Neural cell (in vitro differentiated cells): ENCODE measurements at regions not wholly inside any gene's neighbourhood (a gene's known extent, or its start where the extent isn't known, plus 50 kb on each side); places are given as distances from the start of the nearest gene placed in this dataset.

Source experiments
- H2AFZ ChIP-seq: fragments of 200-600, 300-800 bp; sonication (generic), shearing (Covaris generic); 2 replicates; pipeline ENCODE4 v1.6.0; 2014; ENCODE audit warnings: low read depth, mild to moderate bottlenecking, antibody characterized with exemption, low read length, moderate library complexity
- H3F3A ChIP-seq: fragments of 200-600 bp; shearing (Covaris generic); 2 replicates; pipeline ENCODE4 v1.6.1; 2016; ENCODE audit warnings: mild to moderate bottlenecking, moderate library complexity, mixed read lengths, antibody characterized with exemption, low read length; ENCODE audit not compliant: insufficient read depth, poor library complexity, severe bottlenecking
- H3K27ac ChIP-seq: fragments of 200-600, 300-800 bp; sonication (generic), shearing (Covaris generic); 2 replicates; pipeline ENCODE4 v1.5.1; 2014; ENCODE audit warnings: mild to moderate bottlenecking, low read length, moderate library complexity
- H3K27me3 ChIP-seq: fragments of 300-800, 200-600 bp; sonication (generic), shearing (Covaris generic); 2 replicates; pipeline ENCODE4 v1.6.0; 2014; ENCODE audit warnings: mild to moderate bottlenecking, low read depth, low read length, moderate library complexity; ENCODE audit not compliant: insufficient read depth
- H3K36me3 ChIP-seq: fragments of 300-800, 200-600 bp; sonication (generic), shearing (Covaris generic); 2 replicates; pipeline ENCODE4 v1.5.1; 2014; ENCODE audit warnings: mild to moderate bottlenecking, antibody characterized with exemption, low read length, moderate library complexity; ENCODE audit not compliant: insufficient read depth
- H3K4me2 ChIP-seq: fragments of 300-800, 200-600 bp; sonication (generic), shearing (Covaris generic); 2 replicates; pipeline ENCODE4 v1.6.0; 2014; ENCODE audit warnings: mild to moderate bottlenecking, low read length
- H3K4me3 ChIP-seq: fragments of 300-800, 200-600 bp; sonication (generic), shearing (Covaris generic); 2 replicates; pipeline ENCODE4 v1.5.1; 2014; ENCODE audit warnings: mild to moderate bottlenecking, low read length, moderate library complexity
- H3K79me2 ChIP-seq: fragments of 200-600 bp; shearing (Covaris generic); replicated peaks from 2 replicates; pipeline ENCODE4 v1.6.0; 2014; ENCODE audit warnings: mild to moderate bottlenecking, low read length, moderate library complexity; ENCODE audit not compliant: insufficient read depth
- H3K9ac ChIP-seq: fragments of 300-800, 200-600 bp; sonication (generic), shearing (Covaris generic); 2 replicates; pipeline ENCODE4 v1.6.1; 2016; ENCODE audit warnings: mild to moderate bottlenecking, low read length, mixed read lengths
- H3K9me2 ChIP-seq: fragments of 200-600 bp; shearing (Covaris generic); 2 replicates; pipeline ENCODE4 v1.6.1; 2016; ENCODE audit warnings: mild to moderate bottlenecking, low read length, mixed read lengths; ENCODE audit not compliant: insufficient read depth
- H3K9me3 ChIP-seq: fragments of 200-600, 300-800 bp; sonication (generic), shearing (Covaris generic); 2 replicates; pipeline ENCODE4 v1.6.1; 2016; ENCODE audit warnings: mild to moderate bottlenecking, mixed run types, low read length, moderate library complexity, mixed read lengths
- H4K20me1 ChIP-seq: fragments of 200-600 bp; shearing (Covaris generic); 2 replicates; pipeline ENCODE4 v1.6.1; 2016; ENCODE audit warnings: mild to moderate bottlenecking, mixed run types; ENCODE audit not compliant: insufficient read depth
- CTCF ChIP-seq: fragments of 450-650 bp; IDR thresholded peaks from 2 replicates; pipeline ENCODE4 v1.5.1; 2014; ENCODE audit warnings: antibody characterized with exemption, mild to moderate bottlenecking, moderate library complexity; ENCODE audit not compliant: poor library complexity, severe bottlenecking
- EP300 ChIP-seq: fragments of 450-650 bp; conservative IDR thresholded peaks from 2 replicates; pipeline ENCODE4 v1.6.1; 2014; ENCODE audit warnings: antibody characterized with exemption, mild to moderate bottlenecking, moderate library complexity; ENCODE audit not compliant: poor library complexity, severe bottlenecking
- EZH2 ChIP-seq: fragments of 200-600, 300-800 bp; shearing (Covaris generic), sonication (generic); IDR thresholded peaks from 2 replicates; pipeline ENCODE4 v1.6.1; 2014; ENCODE audit warnings: antibody characterized with exemption, low read length, borderline replicate concordance, mild to moderate bottlenecking; ENCODE audit not compliant: insufficient read depth, poor library complexity, severe bottlenecking
- MXI1 ChIP-seq: fragments of 450-650 bp; conservative IDR thresholded peaks from 2 replicates; pipeline ENCODE4 v1.6.1; 2014; ENCODE audit warnings: antibody characterized with exemption, mild to moderate bottlenecking; ENCODE audit not compliant: poor library complexity, severe bottlenecking
- POLR2AphosphoS5 ChIP-seq: IDR thresholded peaks from 2 replicates; pipeline ENCODE4 v1.6.1; 2012
- RAD21 ChIP-seq: fragments of 450-650 bp; conservative IDR thresholded peaks from 2 replicates; pipeline ENCODE4 v1.6.1; 2014; ENCODE audit warnings: antibody characterized with exemption, mild to moderate bottlenecking, moderate library complexity
- REST ChIP-seq: IDR thresholded peaks from 2 replicates; pipeline ENCODE4 v1.6.1; 2012; ENCODE audit warnings: borderline replicate concordance
- SMC3 ChIP-seq: fragments of 450-650 bp; conservative IDR thresholded peaks from 2 replicates; pipeline ENCODE4 v1.6.1; 2014; ENCODE audit warnings: antibody characterized with exemption, mild to moderate bottlenecking, moderate library complexity; ENCODE audit not compliant: poor library complexity
- TAF1 ChIP-seq: IDR thresholded peaks from 2 replicates; pipeline ENCODE4 v1.6.1; 2012; ENCODE audit warnings: low read depth

GRCh38 chr22:47665151-47665550, 902.7 kb downstream of the TBC1D22A start:
- no peaks in the 10 kb centered on the region for H3F3A ChIP-seq
- no peak overlapping the region for H2AFZ ChIP-seq
- no peak overlapping the region for H3K4me3 ChIP-seq
- no peaks in the 10 kb centered on the region for H3K27me3 ChIP-seq
- no peaks in the 10 kb centered on the region for H3K79me2 ChIP-seq
- H4K20me1 ChIP-seq, result no peaks in the 10 kb centered on the region
- no peaks in the 10 kb centered on the region for H3K9me3 ChIP-seq
- H3K9ac ChIP-seq, result no peak overlapping the region
- H3K36me3 ChIP-seq, result no peaks in the 10 kb centered on the region
- no peak overlapping the region for H3K4me2 ChIP-seq
- TF ChIP-seq RAD21 (no peak), TAF1 (no peak), EP300 (no peak), POLR2AphosphoS5 (no peak), MXI1 (no peak), CTCF (no peak), SMC3 (no peak), REST (no peak), EZH2 (no peak)
- H3K27ac ChIP-seq, result no peak overlapping the region
- no peaks in the 10 kb centered on the region for H3K9me2 ChIP-seq

- H3K4me2 ChIP-seq, result no peak overlapping the region
- TF ChIP-seq CTCF (no peak), RAD21 (no peak), EZH2 (no peak), REST (no peak), TAF1 (no peak), SMC3 (no peak), MXI1 (no peak), POLR2AphosphoS5 (no peak), EP300 (no peak)
- no peaks in the 10 kb centered on the region for H3F3A ChIP-seq
- H3K27me3 ChIP-seq, result no peaks in the 10 kb centered on the region
- H3K9me2 ChIP-seq, result no peaks in the 10 kb centered on the region
- no peak overlapping the region for H3K27ac ChIP-seq
- no peaks in the 10 kb centered on the region for H3K36me3 ChIP-seq
- H3K9ac ChIP-seq, result no peak overlapping the region
- H3K4me3 ChIP-seq, result no peak overlapping the region
- no peaks in the 10 kb centered on the region for H3K9me3 ChIP-seq
- H2AFZ ChIP-seq, result no peak overlapping the region
- no peaks in the 10 kb centered on the region for H3K79me2 ChIP-seq
- no peaks in the 10 kb centered on the region for H4K20me1 ChIP-seq
Measured at GRCh38 chr22:47663615-47664605, 901.5 kb downstream of the TBC1D22A start.
